Sigmoid colon (tissue), 4 donors: ENCODE measurements at regions not wholly inside any gene's neighbourhood (a gene's known extent, or its start where the extent isn't known, plus 50 kb on each side); places are given as distances from the start of the nearest gene placed in this dataset.

Source experiments
- CTCF ChIP-seq, 4 experiments: fragments of 450-650 bp in 3 of 4; fragments of 200-600 bp in 1 of 4; IDR thresholded peaks; one replicate each; pipeline ENCODE4 v1.5.1; 2016 to 2019; ENCODE audit warnings: antibody characterized with exemption in 4 of 4, mild to moderate bottlenecking in 3 of 4, moderate library complexity in 2 of 4
- EP300 ChIP-seq, 4 donors: sonication (generic); formaldehyde crosslinking; IDR thresholded peaks; one replicate each; pipeline ENCODE4 v1.6.1; 2017; ENCODE audit warnings: antibody characterized with exemption in 4 of 4
- POLR2A ChIP-seq, 2 donors: fragments of 450-650 bp; IDR thresholded peaks; one replicate each; pipeline ENCODE4 v1.6.1; 2016; ENCODE audit warnings: antibody characterized with exemption in 2 of 2, mild to moderate bottlenecking in 2 of 2, moderate library complexity in 2 of 2
- POLR2AphosphoS5 ChIP-seq, 4 donors: sonication (generic); formaldehyde crosslinking; IDR thresholded peaks; one replicate each; pipeline ENCODE4 v1.6.1; 2017; ENCODE audit warnings: antibody characterized with exemption in 4 of 4

DNA sequence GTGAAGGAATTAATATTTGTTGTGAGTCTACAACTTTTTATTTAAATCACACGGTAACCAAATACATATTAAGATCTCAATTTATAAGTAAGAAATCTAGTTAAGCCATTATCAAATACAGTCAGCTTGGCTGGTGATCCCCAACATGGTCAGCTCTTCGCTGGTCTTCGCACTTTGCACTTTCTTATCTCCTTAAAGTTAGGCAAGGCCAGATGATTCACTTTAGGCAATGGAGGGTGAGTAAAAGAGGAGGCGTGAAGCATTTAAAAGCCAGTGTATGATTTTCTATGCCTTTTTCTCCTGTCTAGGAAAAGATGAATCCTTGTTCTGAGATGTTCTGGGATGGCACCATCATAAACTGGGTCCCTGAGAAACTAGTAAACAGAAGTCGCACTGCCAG lies 793.7 kb upstream of the ARGLU1 start:
- TF ChIP-seq CTCF (IDR thresholded peaks at IDR 0.05) (no peak), EP300 (IDR thresholded peaks at IDR 0.05) (no peak), POLR2AphosphoS5 (IDR thresholded peaks at IDR 0.05) (no peak), POLR2A (IDR thresholded peaks at IDR 0.05) (no peak)
